AG10803 (cell line): ENCODE measurements at regions not wholly inside any gene's neighbourhood (a gene's known extent, or its start where the extent isn't known, plus 50 kb on each side); places are given as distances from the start of the nearest gene placed in this dataset.

Source experiments
- DNase-seq: peaks from one replicate; pipeline ENCODE4 v3.0.0; 2010; ENCODE audit warnings: low read depth
- H3K4me3 ChIP-seq: 2 replicates; pipeline ENCODE4 v1.5.1; 2011; ENCODE audit warnings: mild to moderate bottlenecking, low read length, control low read depth
- CTCF ChIP-seq: conservative IDR thresholded peaks from 2 replicates; pipeline ENCODE4 v1.5.1; 2011; ENCODE audit warnings: mild to moderate bottlenecking, low read length, control low read depth, inconsistent platforms

GRCh38 chr21:27306791-27307775 lies 340.2 kb upstream of the ADAMTS5 start:
- no peak overlapping the region for H3K4me3 ChIP-seq
- peak; percentile 80 for DNase-seq
- no peak for TF ChIP-seq CTCF

GRCh38 chr21:27306206-27306605 lies 339.3 kb upstream of the ADAMTS5 start:
- no peak for TF ChIP-seq CTCF
- no peak overlapping the region for H3K4me3 ChIP-seq
- DNase-seq: peak; percentile 20

DNA sequence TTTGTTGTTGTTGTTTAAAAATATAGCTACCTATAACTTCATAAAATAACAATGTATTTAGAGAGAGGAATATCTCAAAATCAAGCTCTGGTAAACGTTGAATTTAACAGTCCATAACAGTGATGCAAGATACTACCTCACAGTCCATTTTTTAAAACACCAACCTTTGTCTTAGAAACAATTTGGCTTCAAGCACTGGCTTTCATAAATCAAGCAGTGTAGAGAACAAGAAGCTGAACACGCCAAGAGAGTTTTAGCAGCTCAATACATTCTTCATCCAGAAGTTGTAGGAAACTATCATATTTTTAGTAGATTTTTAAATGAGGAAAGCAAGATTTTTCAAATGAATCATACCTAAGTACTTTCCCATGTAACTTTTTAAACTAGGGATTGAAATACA lies 334.3 kb upstream of the ADAMTS5 start:
- TF ChIP-seq CTCF: no peak
- H3K4me3 ChIP-seq: no peak overlapping the region
- DNase-seq: peak; percentile 88

GRCh38 chr21:27300770-27301169 lies 333.9 kb upstream of the ADAMTS5 start:
- TF ChIP-seq CTCF: no peak
- H3K4me3 ChIP-seq: no peak overlapping the region
- DNase-seq: peak; percentile 89

- TF ChIP-seq CTCF: no peak
- DNase-seq: peak; percentile 57
- H3K4me3 ChIP-seq: no peak overlapping the region
Observed at GRCh38 chr21:27298465-27298864, 331.6 kb upstream of the ADAMTS5 start.

DNA sequence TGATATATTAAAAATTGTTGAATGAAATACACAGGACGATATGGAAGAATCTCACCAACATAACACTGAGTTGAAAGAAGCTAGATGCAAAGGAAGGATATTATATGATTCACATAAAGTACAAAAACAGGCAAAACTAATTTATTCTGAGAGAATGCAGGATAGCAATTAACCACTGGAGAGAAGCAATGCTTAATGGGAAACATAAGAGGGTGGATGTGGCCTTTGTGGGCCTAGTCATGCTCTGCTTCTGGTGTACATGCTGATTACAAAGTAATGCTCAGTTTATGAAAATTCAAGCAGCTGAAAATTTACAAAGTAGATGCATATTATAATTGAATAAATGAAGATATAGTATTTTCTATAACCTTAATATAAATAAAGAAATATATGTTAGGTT lies 326.4 kb upstream of the ADAMTS5 start:
- no peak for TF ChIP-seq CTCF
- no peak overlapping the region for H3K4me3 ChIP-seq

DNA sequence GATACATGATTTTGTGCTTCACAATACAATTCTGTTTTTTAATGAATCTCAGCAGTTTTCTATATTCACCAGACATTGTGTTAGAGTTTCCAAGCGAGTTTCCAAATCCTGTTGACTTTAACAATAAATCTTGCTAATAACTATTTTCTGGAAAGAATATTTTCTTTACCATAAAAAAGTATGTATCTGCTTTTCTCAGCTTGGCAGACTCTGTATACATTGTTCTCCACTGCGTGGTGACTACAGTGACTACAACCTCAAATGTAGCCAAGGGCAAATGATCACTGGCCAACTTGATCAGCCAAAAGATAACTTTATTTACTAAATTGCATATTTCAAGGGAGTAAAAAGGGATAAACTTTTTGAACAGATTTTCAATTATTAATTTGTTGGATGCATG lies 325.9 kb upstream of the ADAMTS5 start:
- TF ChIP-seq CTCF: no peak
- H3K4me3 ChIP-seq: no peak overlapping the region
- DNase-seq: no peak

More for the DNA sequence above, 326.4 kb upstream of the ADAMTS5 start:
- no peak for DNase-seq
